Choroid plexus epithelial cell (primary cell): ENCODE measurements at regions not wholly inside any gene's neighbourhood (a gene's known extent, or its start where the extent isn't known, plus 50 kb on each side); places are given as distances from the start of the nearest gene placed in this dataset.

Experiments
- DNase-seq: peaks from one replicate; pipeline ENCODE4 v3.0.0-alpha.2; 2010; ENCODE audit warnings: low read depth
- H3K4me3 ChIP-seq: 2 replicates; pipeline ENCODE4 v1.5.1; 2011; ENCODE audit warnings: low read depth, mild to moderate bottlenecking, control low read depth, low read length, moderate library complexity
- CTCF ChIP-seq: conservative IDR thresholded peaks from 2 replicates; pipeline ENCODE4 v1.5.1; 2011; ENCODE audit warnings: low read depth, mild to moderate bottlenecking, control low read depth, inconsistent platforms, low read length, moderate library complexity

GRCh38 chr1:56200896-56201295 lies 378.5 kb downstream of the PLPP3 start:
- DNase-seq = no peak
- no peak overlapping the region for H3K4me3 ChIP-seq
- TF ChIP-seq CTCF = no peak

- DNase-seq = no peak
- H3K4me3 ChIP-seq = no peak overlapping the region
Observed at GRCh38 chr1:56200442-56200841, 378.9 kb downstream of the PLPP3 start.

GRCh38 chr1:56199956-56200355 lies 379.4 kb downstream of the PLPP3 start:
- no peak for DNase-seq
- TF ChIP-seq CTCF = no peak

More at GRCh38 chr1:56200442-56200841, 378.9 kb downstream of the PLPP3 start:
- no peak for TF ChIP-seq CTCF

GRCh38 chr1:56199061-56199460 lies 380.3 kb downstream of the PLPP3 start:
- no peak for TF ChIP-seq CTCF
- DNase-seq = no peak
- H3K4me3 ChIP-seq = no peak overlapping the region

More at GRCh38 chr1:56199956-56200355, 379.4 kb downstream of the PLPP3 start:
- no peak overlapping the region for H3K4me3 ChIP-seq

- TF ChIP-seq CTCF = no peak
- no peak overlapping the region for H3K4me3 ChIP-seq
- DNase-seq = no peak
Observed at GRCh38 chr1:56197946-56198345, 381.4 kb downstream of the PLPP3 start.

GRCh38 chr1:56196839-56197238 lies 382.5 kb downstream of the PLPP3 start:
- TF ChIP-seq CTCF = no peak
- no peak for DNase-seq
- H3K4me3 ChIP-seq = no peak overlapping the region

GRCh38 chr1:56194701-56195300 lies 384.6 kb downstream of the PLPP3 start:
- no peak overlapping the region for H3K4me3 ChIP-seq
- DNase-seq = peak; percentile 28
- no peak for TF ChIP-seq CTCF
